IMR-90 (cell line): ENCODE measurements at regions not wholly inside any gene's neighbourhood (a gene's known extent, or its start where the extent isn't known, plus 50 kb on each side); places are given as distances from the start of the nearest gene placed in this dataset.

Experiments used
- ATAC-seq: fragments of 200-7000 bp; cut with Tn5 transposase; 2 replicates; pipeline ENCODE4 v1.9.1; 2020; ENCODE audit warnings: low read depth, mild to moderate bottlenecking, moderate library complexity
- BruUV-seq: library from RNA; stranded (reverse); fragments of 400-500 nt; replicated peaks from 2 replicates; lab custom pipeline; 2021; lab: Mats Ljungman, UMichigan
- CTCF ChIA-PET: fragments of 300-600 bp; formaldehyde crosslinking; extraction: SDS; loops from one replicate; lab custom pipeline; 2021; ENCODE audit warnings: antibody characterized with exemption; lab: Yijun Ruan, JAX
- POLR2A ChIA-PET: fragments of 300-600 bp; sonication (Branson Sonifier 250); formaldehyde crosslinking; loops from one replicate; lab custom pipeline; 2022; ENCODE audit warnings: antibody characterized with exemption; ENCODE audit not compliant: unreplicated experiment; lab: Charles Lee
- DNase-seq: peaks from one replicate; pipeline ENCODE4 v3.0.0; 2013
- H2AFZ ChIP-seq: replicated peaks from 2 replicates; pipeline ENCODE3; 2013; ENCODE audit warnings: low read length, mild to moderate bottlenecking; ENCODE audit not compliant: poor library complexity
- H2AK5ac ChIP-seq: 2 replicates; pipeline ENCODE4 v1.6.1; 2013; ENCODE audit warnings: low read depth, low read length, inconsistent platforms
- H2AK9ac ChIP-seq: replicated peaks from 2 replicates; pipeline ENCODE3; 2013; ENCODE audit warnings: mild to moderate bottlenecking, low read depth, low read length, moderate library complexity; ENCODE audit not compliant: poor library complexity
- H2BK120ac ChIP-seq: 2 replicates; pipeline ENCODE4 v1.6.1; 2013; ENCODE audit warnings: low read depth, low read length, inconsistent platforms
- H2BK15ac ChIP-seq: 3 replicates; pipeline ENCODE4 v1.6.1; 2013; ENCODE audit warnings: low read depth, low read length, inconsistent platforms
- H2BK20ac ChIP-seq: 2 replicates; pipeline ENCODE4 v1.6.1; 2013; ENCODE audit warnings: low read depth, mild to moderate bottlenecking, inconsistent platforms, low read length, moderate library complexity
- H2BK5ac ChIP-seq: 2 replicates; pipeline ENCODE4 v1.6.1; 2013; ENCODE audit warnings: mild to moderate bottlenecking, low read depth, low read length, inconsistent platforms; ENCODE audit not compliant: poor library complexity, severe bottlenecking
- H3K14ac ChIP-seq: replicated peaks from 2 replicates; pipeline ENCODE4 v1.6.1; 2013; ENCODE audit warnings: low read depth, low read length, inconsistent platforms
- H3K18ac ChIP-seq: 2 replicates; pipeline ENCODE4 v1.6.1; 2013; ENCODE audit warnings: low read depth, low read length, control low read depth
- H3K23ac ChIP-seq: 2 replicates; pipeline ENCODE4 v1.6.1; 2013; ENCODE audit warnings: low read depth, low read length, inconsistent platforms
- H3K27ac ChIP-seq: 2 replicates; pipeline ENCODE4 v1.5.1; 2013; ENCODE audit warnings: mild to moderate bottlenecking, control low read depth, low read length; ENCODE audit not compliant: insufficient read depth
- H3K27me3 ChIP-seq: 2 replicates; pipeline ENCODE4 v1.6.1; 2013; ENCODE audit warnings: low read length; ENCODE audit not compliant: control insufficient read depth, insufficient read depth
- H3K36me3 ChIP-seq: 2 replicates; pipeline ENCODE4 v1.6.1; 2013; ENCODE audit warnings: low read length, mixed read lengths; ENCODE audit not compliant: control insufficient read depth, insufficient read depth
- H3K4ac ChIP-seq: 2 replicates; pipeline ENCODE4 v1.6.1; 2013; ENCODE audit warnings: low read depth, low read length, inconsistent platforms
- H3K4me1 ChIP-seq: 2 replicates; pipeline ENCODE4 v1.6.1; 2013; ENCODE audit warnings: low read length, mixed read lengths; ENCODE audit not compliant: control insufficient read depth, insufficient read depth
- H3K4me2 ChIP-seq: 2 replicates; pipeline ENCODE4 v1.6.1; 2013; ENCODE audit warnings: low read depth, mild to moderate bottlenecking, control low read depth, low read length, moderate library complexity
- H3K4me3 ChIP-seq: 2 replicates; pipeline ENCODE4 v1.5.1; 2013; ENCODE audit warnings: low read depth, mild to moderate bottlenecking, control low read depth, low read length, moderate library complexity; ENCODE audit not compliant: insufficient read depth
- H3K56ac ChIP-seq: 2 replicates; pipeline ENCODE4 v1.6.1; 2013; ENCODE audit warnings: low read length, inconsistent platforms; ENCODE audit not compliant: insufficient read depth; ENCODE audit errors: extremely low read depth
- H3K79me1 ChIP-seq, 2 experiments: 2 replicates each; pipeline ENCODE4 v1.6.1; 2013; ENCODE audit warnings: low read length in 2 of 2, inconsistent platforms in 1 of 2, low read depth in 1 of 2
- H3K9ac ChIP-seq: 2 replicates; pipeline ENCODE4 v1.6.1; 2013; ENCODE audit warnings: low read depth, low read length, control low read depth
- H3K9me1 ChIP-seq: 2 replicates; pipeline ENCODE4 v1.6.1; 2013; ENCODE audit warnings: low read length, inconsistent platforms; ENCODE audit not compliant: insufficient read depth
- H3K9me3 ChIP-seq: 2 replicates; pipeline ENCODE4 v1.6.1; 2013; ENCODE audit warnings: low read length; ENCODE audit not compliant: control insufficient read depth, insufficient read depth
- H4K20me1 ChIP-seq: 2 replicates; pipeline ENCODE4 v1.6.1; 2013; ENCODE audit warnings: low read length, inconsistent platforms; ENCODE audit not compliant: insufficient read depth
- H4K5ac ChIP-seq: 2 replicates; pipeline ENCODE4 v1.6.1; 2013; ENCODE audit warnings: mild to moderate bottlenecking, low read depth, low read length, control low read depth
- H4K8ac ChIP-seq, 2 experiments: 2 replicates each; pipeline ENCODE4 v1.6.1; 2013; ENCODE audit warnings: low read depth in 2 of 2, low read length in 2 of 2, control low read depth in 1 of 2, inconsistent platforms in 1 of 2
- H4K91ac ChIP-seq: 2 replicates; pipeline ENCODE4 v1.6.1; 2013; ENCODE audit warnings: low read depth, low read length, inconsistent platforms; ENCODE audit not compliant: insufficient read depth
- BHLHE40 ChIP-seq: fragments of 150-350 bp; IDR thresholded peaks from 2 replicates; pipeline ENCODE4 v1.6.1; 2016; ENCODE audit warnings: mild to moderate bottlenecking, low read depth, low read length
- CHD1 ChIP-seq: IDR thresholded peaks from 2 replicates; pipeline ENCODE4 v1.6.1; 2012; ENCODE audit warnings: low read depth, low read length, improper control_type of control experiment
- MAZ ChIP-seq: IDR thresholded peaks from 2 replicates; pipeline ENCODE4 v1.6.1; 2012; ENCODE audit warnings: low read depth, mild to moderate bottlenecking, low read length, improper control_type of control experiment, moderate library complexity, borderline replicate concordance
- NFE2L2 ChIP-seq: fragments of 150-350 bp; IDR thresholded peaks from 2 replicates; pipeline ENCODE4 v1.6.1; 2016; ENCODE audit warnings: low read depth, mild to moderate bottlenecking, low read length
- RAD21 ChIP-seq: IDR thresholded peaks from 2 replicates; pipeline ENCODE4 v1.6.1; 2012; ENCODE audit warnings: low read length, improper control_type of control experiment
- RCOR1 ChIP-seq: IDR thresholded peaks from 2 replicates; pipeline ENCODE4 v1.6.1; 2012; ENCODE audit warnings: mild to moderate bottlenecking, low read length, improper control_type of control experiment; ENCODE audit not compliant: insufficient replicate concordance
- RFX5 ChIP-seq: IDR thresholded peaks from 2 replicates; pipeline ENCODE4 v1.8.0; 2012; ENCODE audit warnings: low read depth, mild to moderate bottlenecking, low read length, moderate library complexity
- SMC3 ChIP-seq: fragments of 150-350 bp; IDR thresholded peaks from 2 replicates; pipeline ENCODE4 v1.6.1; 2016; ENCODE audit warnings: low read depth, mild to moderate bottlenecking, antibody characterized with exemption, low read length, moderate library complexity
- WGBS, 2 experiments: methylation state at CpG; one replicate each; pipeline versions ENCODE4 v1.1.5 to v1.1.7; 2013; ENCODE audit warnings: missing lambda C conversion rate in 2 of 2; ENCODE audit not compliant: insufficient read length in 1 of 2; ENCODE audit errors: extremely low coverage in 2 of 2; 5-methylcytosine and 5-hydroxymethylcytosine counted together
- dilution Hi-C: fragments of 300-500 bp; cut with HindIII; formaldehyde crosslinking; loops from one replicate; pipeline ENCODE4 v1.14.3; 2018; ENCODE audit warnings: low sequenced_read_pairs; ENCODE audit not compliant: unreplicated experiment
- in situ Hi-C: fragments of 300-500 bp; cut with MboI; formaldehyde crosslinking; loops from 3 replicates; pipeline ENCODE4 v1.14.3; 2019; ENCODE audit warnings: low sequenced_read_pairs, inconsistent platforms, mixed read lengths
- intact Hi-C: fragments of 100-400 bp; cut with micrococcal nuclease; formaldehyde crosslinking; loops from 2 replicates; pipeline ENCODE4 v1.10.0; 2022
- TF ChIP-seq, protein P1 (sequence below): fragments of 150-350 bp; IDR thresholded peaks from 2 replicates; pipeline ENCODE4 v1.6.1; 2016; ENCODE audit warnings: low read depth, mild to moderate bottlenecking, low read length, moderate library complexity, borderline replicate concordance
- TF ChIP-seq, protein P2 (sequence below): conservative IDR thresholded peaks from 2 replicates; pipeline ENCODE4 v1.5.1; 2012; ENCODE audit warnings: mild to moderate bottlenecking, low read depth, low read length, improper control_type of control experiment
- TF ChIP-seq, protein P3 (sequence below): fragments of 150-350 bp; IDR thresholded peaks from 2 replicates; pipeline ENCODE4 v1.6.1; 2017; ENCODE audit warnings: mild to moderate bottlenecking, antibody characterized with exemption, low read length, low read depth

DNA sequence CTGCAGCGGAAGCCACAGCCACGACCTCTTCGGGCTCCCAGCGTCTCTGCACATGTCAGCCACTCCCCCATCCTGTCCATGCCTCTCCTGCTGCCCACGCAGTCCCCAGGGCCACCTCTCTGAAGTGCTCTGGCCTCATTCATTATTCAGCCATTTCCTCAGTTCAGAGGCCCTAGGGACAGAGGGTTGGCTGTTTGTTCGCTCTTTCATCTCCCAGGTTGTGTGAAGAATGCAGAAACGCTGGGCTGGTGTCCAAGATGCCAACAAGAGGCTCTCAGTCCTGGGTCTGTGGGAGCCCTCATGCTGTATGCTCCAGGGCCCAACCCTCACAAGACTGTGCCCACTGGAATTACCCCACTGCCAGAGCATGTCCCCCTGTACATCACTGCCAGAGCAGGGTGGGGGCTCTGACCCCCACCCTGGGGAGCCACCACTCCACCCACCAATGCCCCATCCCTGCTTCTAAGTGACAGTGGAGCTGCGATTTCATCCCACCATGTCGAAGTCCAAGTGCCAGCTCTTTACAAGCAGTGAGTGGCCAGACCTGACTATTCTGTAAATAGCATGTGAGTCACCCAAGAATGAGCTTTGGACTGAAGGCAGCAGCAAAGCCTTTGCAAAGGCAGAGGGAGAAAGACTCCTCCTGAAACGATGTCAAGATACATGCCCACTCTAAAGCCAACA is 209.6 kb downstream of the BUD13 start:
- ChIA-PET CTCF (interaction anchor here (0.5 kb wide), 1 partner anchor 1794 kb away, joined by 3 read pairs; no protein-coding TSS in a partner anchor), POLR2A (no interaction called here)
- Histone ChIP-seq H4K20me1 (no peaks in the 10 kb centered on the region), H2BK5ac (no peak overlapping the region), H3K9ac (no peak overlapping the region), H3K4me2 (no peak overlapping the region), H4K8ac (no peak overlapping the region), H3K14ac (no peak overlapping the region), H3K27me3 (peaks cover 2% of the 10 kb centered on the region; the same call in 1 of the 2 replicates), H3K9me3 (no peaks in the 10 kb centered on the region), H3K79me1 (no peaks in the 10 kb centered on the region), H2AK9ac (no peak overlapping the region), H3K4me1 (no peaks in the 10 kb centered on the region), H3K9me1 (0 out of 2 replicates have a peak, but pooled peaks cover 3% of the 10 kb centered on the region), H2BK120ac (no peak overlapping the region), H3K4ac (no peak overlapping the region), H2AFZ (no peak overlapping the region), H4K91ac (no peak overlapping the region), H3K56ac (no peak overlapping the region), H2AK5ac (no peak overlapping the region), H3K18ac (no peak overlapping the region), H3K4me3 (no peak overlapping the region), H3K23ac (no peak overlapping the region), H2BK20ac (no peak overlapping the region), H3K27ac (no peak overlapping the region), H3K36me3 (no peaks in the 10 kb centered on the region), H4K5ac (no peak overlapping the region), H2BK15ac (no peak overlapping the region)
- intact Hi-C loops, result no loop called here
- TF ChIP-seq, protein P1, sequence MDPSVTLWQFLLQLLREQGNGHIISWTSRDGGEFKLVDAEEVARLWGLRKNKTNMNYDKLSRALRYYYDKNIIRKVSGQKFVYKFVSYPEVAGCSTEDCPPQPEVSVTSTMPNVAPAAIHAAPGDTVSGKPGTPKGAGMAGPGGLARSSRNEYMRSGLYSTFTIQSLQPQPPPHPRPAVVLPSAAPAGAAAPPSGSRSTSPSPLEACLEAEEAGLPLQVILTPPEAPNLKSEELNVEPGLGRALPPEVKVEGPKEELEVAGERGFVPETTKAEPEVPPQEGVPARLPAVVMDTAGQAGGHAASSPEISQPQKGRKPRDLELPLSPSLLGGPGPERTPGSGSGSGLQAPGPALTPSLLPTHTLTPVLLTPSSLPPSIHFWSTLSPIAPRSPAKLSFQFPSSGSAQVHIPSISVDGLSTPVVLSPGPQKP, result no peak
- TF ChIP-seq CHD1, result no peak
- no peak for TF ChIP-seq BHLHE40
- TF ChIP-seq RAD21, result no peak
- no peak for TF ChIP-seq RFX5
- TF ChIP-seq, protein P2, sequence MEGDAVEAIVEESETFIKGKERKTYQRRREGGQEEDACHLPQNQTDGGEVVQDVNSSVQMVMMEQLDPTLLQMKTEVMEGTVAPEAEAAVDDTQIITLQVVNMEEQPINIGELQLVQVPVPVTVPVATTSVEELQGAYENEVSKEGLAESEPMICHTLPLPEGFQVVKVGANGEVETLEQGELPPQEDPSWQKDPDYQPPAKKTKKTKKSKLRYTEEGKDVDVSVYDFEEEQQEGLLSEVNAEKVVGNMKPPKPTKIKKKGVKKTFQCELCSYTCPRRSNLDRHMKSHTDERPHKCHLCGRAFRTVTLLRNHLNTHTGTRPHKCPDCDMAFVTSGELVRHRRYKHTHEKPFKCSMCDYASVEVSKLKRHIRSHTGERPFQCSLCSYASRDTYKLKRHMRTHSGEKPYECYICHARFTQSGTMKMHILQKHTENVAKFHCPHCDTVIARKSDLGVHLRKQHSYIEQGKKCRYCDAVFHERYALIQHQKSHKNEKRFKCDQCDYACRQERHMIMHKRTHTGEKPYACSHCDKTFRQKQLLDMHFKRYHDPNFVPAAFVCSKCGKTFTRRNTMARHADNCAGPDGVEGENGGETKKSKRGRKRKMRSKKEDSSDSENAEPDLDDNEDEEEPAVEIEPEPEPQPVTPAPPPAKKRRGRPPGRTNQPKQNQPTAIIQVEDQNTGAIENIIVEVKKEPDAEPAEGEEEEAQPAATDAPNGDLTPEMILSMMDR, result no peak
- TF ChIP-seq SMC3, result no peak
- TF ChIP-seq MAZ, result no peak
- no peak for TF ChIP-seq NFE2L2
- TF ChIP-seq, protein P3, sequence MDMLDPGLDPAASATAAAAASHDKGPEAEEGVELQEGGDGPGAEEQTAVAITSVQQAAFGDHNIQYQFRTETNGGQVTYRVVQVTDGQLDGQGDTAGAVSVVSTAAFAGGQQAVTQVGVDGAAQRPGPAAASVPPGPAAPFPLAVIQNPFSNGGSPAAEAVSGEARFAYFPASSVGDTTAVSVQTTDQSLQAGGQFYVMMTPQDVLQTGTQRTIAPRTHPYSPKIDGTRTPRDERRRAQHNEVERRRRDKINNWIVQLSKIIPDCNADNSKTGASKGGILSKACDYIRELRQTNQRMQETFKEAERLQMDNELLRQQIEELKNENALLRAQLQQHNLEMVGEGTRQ, result no peak
- TF ChIP-seq RCOR1, result no peak
- BruUV-seq, result no TSS peak
- peak; percentile 21 for DNase-seq
- peak; percentile 40; the same call in 1 of the 2 replicates for ATAC-seq
- dilution Hi-C loops, result no loop called here
- WGBS, 2 experiments, result 50% methylated on average over 4 of the region's 10 CpGs; no CpG with 5 or more reads in 1 of the 2 experiments
- in situ Hi-C loops, result no loop called here
